ENCODE measurements at regions not wholly inside any gene's neighbourhood (a gene's known extent, or its start where the extent isn't known, plus 50 kb on each side); places are given as distances from the start of the nearest gene placed in this dataset.
A peak's percentile ranks its signal among the peaks of the same experiment; 100 is the strongest.

DNA sequence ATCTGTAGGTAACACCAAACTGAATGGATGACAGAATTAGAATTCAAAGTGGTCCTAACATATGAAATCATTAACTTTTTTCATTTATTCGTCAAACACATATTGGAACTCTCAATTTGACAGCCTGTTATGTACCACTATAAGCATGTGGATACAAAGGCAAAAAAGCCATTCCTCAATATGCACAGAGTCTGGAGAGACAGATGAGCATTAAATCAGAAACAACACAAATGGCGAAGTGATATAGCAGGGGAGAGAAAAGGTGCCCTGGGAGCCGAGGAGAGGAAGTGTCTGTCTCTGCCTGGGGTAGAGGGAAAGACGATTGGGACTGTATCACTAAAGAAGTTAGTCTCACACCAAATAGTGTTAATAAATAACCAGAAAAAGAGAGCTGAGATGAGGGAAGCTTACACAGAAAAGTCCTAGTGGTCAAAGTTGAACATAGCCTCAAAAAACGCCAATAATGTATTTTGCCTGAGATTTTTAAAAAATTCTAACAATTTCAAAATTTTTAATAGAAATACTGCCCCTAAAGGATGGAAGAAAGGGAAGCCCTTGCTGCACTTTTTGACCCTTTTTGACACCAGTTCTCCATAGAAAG, 417.5 kb downstream of the TUSC7 start:
- no peak for DNase-seq
- Histone ChIP-seq H3K27ac (no peak overlapping the region), H3K36me3 (no peaks in the 10 kb centered on the region), H3K4me3 (no peak overlapping the region), H3K27me3 (no peaks in the 10 kb centered on the region), H3K4me1 (no peaks in the 10 kb centered on the region), H3K9me3 (no peaks in the 10 kb centered on the region)
- TF ChIP-seq, protein P1, sequence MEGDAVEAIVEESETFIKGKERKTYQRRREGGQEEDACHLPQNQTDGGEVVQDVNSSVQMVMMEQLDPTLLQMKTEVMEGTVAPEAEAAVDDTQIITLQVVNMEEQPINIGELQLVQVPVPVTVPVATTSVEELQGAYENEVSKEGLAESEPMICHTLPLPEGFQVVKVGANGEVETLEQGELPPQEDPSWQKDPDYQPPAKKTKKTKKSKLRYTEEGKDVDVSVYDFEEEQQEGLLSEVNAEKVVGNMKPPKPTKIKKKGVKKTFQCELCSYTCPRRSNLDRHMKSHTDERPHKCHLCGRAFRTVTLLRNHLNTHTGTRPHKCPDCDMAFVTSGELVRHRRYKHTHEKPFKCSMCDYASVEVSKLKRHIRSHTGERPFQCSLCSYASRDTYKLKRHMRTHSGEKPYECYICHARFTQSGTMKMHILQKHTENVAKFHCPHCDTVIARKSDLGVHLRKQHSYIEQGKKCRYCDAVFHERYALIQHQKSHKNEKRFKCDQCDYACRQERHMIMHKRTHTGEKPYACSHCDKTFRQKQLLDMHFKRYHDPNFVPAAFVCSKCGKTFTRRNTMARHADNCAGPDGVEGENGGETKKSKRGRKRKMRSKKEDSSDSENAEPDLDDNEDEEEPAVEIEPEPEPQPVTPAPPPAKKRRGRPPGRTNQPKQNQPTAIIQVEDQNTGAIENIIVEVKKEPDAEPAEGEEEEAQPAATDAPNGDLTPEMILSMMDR (IDR thresholded peaks at IDR 0.05), result peak in 1 of 6 experiments; percentile 11
- TF ChIP-seq POLR2A (IDR thresholded peaks at IDR 0.05), result no peak

DNA sequence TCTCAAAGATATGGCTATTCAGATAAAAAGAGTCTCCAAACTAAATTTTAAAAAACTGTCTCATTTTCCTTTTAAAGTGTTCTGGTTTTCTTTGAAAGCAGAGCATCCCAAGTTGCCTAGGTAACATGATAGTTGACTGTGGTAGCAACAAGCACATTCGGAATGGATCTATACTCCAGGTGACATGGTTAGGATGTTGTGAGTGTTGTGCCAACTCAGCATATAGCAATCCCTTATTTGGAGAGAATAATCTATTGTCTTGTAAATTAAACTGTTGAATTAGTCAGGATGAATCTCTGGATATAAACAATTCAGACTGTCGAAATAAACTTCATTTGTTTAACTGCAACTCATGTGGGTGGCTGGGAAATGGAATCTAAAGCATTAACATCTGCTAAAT, 418.6 kb downstream of the TUSC7 start:
- H3K9me3 ChIP-seq, result no peaks in the 10 kb centered on the region
- H3K27me3 ChIP-seq, result no peaks in the 10 kb centered on the region
- H3K4me3 ChIP-seq, result no peak overlapping the region
- DNase-seq, result no peak
- no peaks in the 10 kb centered on the region for H3K36me3 ChIP-seq
- H3K27ac ChIP-seq, result no peak overlapping the region
- no peak for TF ChIP-seq POLR2A (IDR thresholded peaks at IDR 0.05)
- TF ChIP-seq, protein P1 (IDR thresholded peaks at IDR 0.05), result no peak
- H3K4me1 ChIP-seq, result no peaks in the 10 kb centered on the region

DNA sequence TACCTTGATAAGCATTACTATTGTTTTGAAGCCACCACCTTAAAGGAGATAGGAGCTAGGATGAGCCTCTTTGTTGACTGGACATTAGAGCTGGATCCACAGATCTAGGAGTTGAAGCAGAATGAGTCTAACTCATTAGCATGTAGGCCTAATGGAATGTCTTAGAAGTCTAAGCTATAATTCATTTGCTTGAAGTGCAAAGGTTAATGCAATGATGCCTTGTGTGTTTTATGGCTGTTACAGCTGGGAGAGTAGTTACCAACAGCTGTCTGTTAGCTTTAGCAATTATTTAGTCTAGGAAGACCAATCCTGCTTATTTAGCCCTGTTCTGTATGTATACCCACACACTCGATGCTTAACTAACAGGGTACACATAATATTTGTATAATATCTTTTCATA, 419.3 kb downstream of the TUSC7 start:
- no peaks in the 10 kb centered on the region for H3K4me1 ChIP-seq
- H3K4me3 ChIP-seq, result no peak overlapping the region
- no peak overlapping the region for H3K27ac ChIP-seq
- no peak for TF ChIP-seq POLR2A (IDR thresholded peaks at IDR 0.05)
- TF ChIP-seq, protein P1 (IDR thresholded peaks at IDR 0.05), result no peak
- no peak for DNase-seq
- no peaks in the 10 kb centered on the region for H3K36me3 ChIP-seq
- H3K27me3 ChIP-seq, result no peaks in the 10 kb centered on the region
- H3K9me3 ChIP-seq, result no peaks in the 10 kb centered on the region

DNA sequence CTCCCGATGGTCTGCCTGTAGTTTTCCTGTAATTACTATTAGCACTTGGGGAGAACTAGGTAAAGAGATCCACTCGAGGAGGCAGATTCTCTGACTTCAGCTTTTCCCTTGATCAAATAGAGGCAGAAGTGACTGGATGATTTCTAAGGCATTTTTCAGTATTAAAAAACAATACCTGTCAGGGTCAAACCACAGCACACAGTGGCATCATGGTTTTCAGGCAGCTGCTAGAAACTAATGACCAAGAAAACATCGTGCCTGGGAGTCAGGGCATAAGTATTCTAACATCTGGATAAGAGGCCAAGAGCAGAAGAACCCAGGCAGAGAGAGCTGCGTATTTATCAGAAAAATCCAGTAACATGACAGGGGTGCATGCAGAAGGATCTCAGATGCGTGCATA, 419.9 kb downstream of the TUSC7 start:
- no peak overlapping the region for H3K27ac ChIP-seq
- H3K36me3 ChIP-seq, result no peaks in the 10 kb centered on the region
- no peaks in the 10 kb centered on the region for H3K4me1 ChIP-seq
- H3K4me3 ChIP-seq, result no peak overlapping the region
- H3K27me3 ChIP-seq, result no peaks in the 10 kb centered on the region
- no peak for DNase-seq
- TF ChIP-seq POLR2A (IDR thresholded peaks at IDR 0.05), result no peak
- TF ChIP-seq, protein P1 (IDR thresholded peaks at IDR 0.05), result no peak
- H3K9me3 ChIP-seq, result no peaks in the 10 kb centered on the region

DNA sequence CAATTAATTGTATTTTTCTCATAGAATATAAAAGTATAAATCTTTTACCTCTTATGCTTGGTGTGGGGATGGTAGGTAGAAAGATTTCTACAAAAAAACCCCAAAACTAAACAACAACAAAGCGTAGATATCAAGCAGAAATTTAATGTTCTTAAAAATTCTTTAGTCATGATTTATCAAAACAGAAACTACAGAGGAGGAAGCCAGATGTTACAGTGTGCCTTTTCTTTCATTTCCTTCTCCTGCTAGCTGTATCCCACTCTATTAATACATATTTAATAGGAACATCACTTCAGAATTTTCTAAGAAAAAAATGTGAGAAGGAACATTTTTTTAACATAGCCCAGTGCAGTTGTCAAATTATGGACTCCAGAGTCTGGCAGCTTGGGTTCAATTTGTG, 420.6 kb downstream of the TUSC7 start:
- Histone ChIP-seq H3K27me3 (no peaks in the 10 kb centered on the region), H3K27ac (no peak overlapping the region)

More for the DNA sequence above, 420.6 kb downstream of the TUSC7 start:
- TF ChIP-seq POLR2A (IDR thresholded peaks at IDR 0.05), result no peak
- TF ChIP-seq, protein P1 (IDR thresholded peaks at IDR 0.05), result no peak
- no peak for DNase-seq
- no peaks in the 10 kb centered on the region for H3K4me1 ChIP-seq
- no peaks in the 10 kb centered on the region for H3K36me3 ChIP-seq
- no peak overlapping the region for H3K4me3 ChIP-seq
- no peaks in the 10 kb centered on the region for H3K9me3 ChIP-seq

Data from Peyer's patch (tissue), 4 donors.